ENCODE measurements at regions not wholly inside any gene's neighbourhood (a gene's known extent, or its start where the extent isn't known, plus 50 kb on each side); places are given as distances from the start of the nearest gene placed in this dataset.
A peak's percentile ranks its signal among the peaks of the same experiment; 100 is the strongest.

DNA sequence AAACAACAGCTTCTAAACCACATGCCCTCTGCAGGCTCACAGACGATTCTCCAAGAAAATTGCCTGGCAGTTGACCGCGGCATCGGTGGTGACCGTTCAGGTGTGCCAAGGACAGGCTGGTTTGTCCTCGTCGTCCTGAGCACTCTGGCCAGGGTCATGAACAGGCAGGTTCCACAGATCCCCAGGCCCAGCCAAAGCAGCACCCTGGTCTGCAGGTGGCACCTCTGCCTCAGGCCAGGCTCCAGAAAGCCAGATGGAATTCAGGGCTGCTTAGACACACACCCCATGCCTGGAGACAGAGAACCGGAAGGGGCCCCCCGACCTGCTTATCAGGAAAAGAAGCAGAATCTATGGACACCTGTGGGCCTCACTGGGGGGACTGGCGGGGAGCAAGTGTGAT lies 338.7 kb downstream of the BRD1 start:
- H3K4me3 ChIP-seq (ENCODE audit: low read length), result no peak overlapping the region
- no peak for DNase-seq (ENCODE audit: low read depth)
- TF ChIP-seq, protein P1, sequence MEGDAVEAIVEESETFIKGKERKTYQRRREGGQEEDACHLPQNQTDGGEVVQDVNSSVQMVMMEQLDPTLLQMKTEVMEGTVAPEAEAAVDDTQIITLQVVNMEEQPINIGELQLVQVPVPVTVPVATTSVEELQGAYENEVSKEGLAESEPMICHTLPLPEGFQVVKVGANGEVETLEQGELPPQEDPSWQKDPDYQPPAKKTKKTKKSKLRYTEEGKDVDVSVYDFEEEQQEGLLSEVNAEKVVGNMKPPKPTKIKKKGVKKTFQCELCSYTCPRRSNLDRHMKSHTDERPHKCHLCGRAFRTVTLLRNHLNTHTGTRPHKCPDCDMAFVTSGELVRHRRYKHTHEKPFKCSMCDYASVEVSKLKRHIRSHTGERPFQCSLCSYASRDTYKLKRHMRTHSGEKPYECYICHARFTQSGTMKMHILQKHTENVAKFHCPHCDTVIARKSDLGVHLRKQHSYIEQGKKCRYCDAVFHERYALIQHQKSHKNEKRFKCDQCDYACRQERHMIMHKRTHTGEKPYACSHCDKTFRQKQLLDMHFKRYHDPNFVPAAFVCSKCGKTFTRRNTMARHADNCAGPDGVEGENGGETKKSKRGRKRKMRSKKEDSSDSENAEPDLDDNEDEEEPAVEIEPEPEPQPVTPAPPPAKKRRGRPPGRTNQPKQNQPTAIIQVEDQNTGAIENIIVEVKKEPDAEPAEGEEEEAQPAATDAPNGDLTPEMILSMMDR (IDR thresholded peaks at IDR 0.05; ENCODE audit: insufficient read depth, low read depth, low read length, missing control alignments), result no peak

DNA sequence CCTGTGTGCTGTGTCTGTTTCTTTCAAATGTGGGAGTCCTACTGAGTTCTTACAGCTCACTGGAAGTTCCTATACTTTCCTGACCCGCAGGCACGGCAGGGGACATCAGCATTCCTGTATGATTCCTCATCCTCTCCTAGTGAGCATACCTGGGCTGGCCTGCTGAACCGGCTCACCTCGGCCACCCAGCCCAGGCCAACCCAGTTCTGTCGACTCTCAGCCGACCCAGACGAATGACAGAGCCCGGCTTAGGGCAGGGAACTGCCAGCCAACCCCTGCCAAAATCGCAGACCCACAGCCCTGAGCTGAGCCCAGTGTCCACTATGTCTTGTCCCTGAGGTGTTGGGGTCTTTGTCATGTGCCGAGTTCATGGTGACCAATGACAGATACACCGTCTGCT lies 339.7 kb downstream of the BRD1 start:
- peak; percentile 39 for DNase-seq (ENCODE audit: low read depth)
- TF ChIP-seq, protein P1 (IDR thresholded peaks at IDR 0.05; ENCODE audit: insufficient read depth, low read depth, low read length, missing control alignments), result no peak
- no peak overlapping the region for H3K4me3 ChIP-seq (ENCODE audit: low read length)

DNA sequence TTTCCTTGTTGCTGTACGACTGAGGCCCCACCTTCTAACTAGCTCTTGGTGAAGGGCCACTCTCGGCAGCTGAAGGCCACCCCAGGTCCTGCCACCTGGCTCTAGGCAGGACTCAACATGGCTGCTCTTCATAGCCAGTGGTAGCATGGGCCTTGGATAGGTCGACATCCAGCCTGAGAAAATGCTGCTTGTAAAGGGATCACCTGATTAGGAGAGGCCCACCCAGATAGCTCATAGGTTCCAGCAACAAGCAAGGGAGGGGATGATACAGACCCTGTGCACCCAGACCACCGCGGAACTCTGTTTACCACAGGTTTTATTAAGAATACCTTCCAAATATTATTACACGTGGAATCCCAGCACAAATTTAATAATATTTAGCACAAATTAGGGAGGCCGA lies 341.4 kb downstream of the BRD1 start:
- no peak for DNase-seq (ENCODE audit: low read depth)
- TF ChIP-seq, protein P1 (IDR thresholded peaks at IDR 0.05; ENCODE audit: insufficient read depth, low read depth, low read length, missing control alignments), result no peak
- no peak overlapping the region for H3K4me3 ChIP-seq (ENCODE audit: low read length)

DNA sequence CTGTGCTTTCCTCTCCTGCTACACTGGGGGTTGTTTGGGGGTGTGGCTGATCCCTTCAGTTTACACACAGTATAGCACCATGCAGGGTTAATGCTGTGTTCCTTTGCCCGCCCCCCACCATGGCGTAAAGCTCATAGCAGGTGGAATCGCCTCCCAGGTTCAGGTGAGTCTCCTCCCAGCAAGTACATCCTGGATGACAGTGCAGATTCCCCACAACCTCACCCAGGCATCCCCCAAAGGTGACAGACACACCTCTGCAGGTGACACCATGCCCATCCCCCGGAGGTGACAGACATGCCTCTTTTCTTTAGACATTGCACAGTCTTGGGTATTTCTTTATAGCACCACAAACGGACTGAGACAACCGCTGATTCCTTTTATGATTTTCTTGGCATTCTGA lies 343.7 kb downstream of the BRD1 start:
- no peak for DNase-seq (ENCODE audit: low read depth)
- TF ChIP-seq, protein P1 (IDR thresholded peaks at IDR 0.05; ENCODE audit: insufficient read depth, low read depth, low read length, missing control alignments), result no peak

DNA sequence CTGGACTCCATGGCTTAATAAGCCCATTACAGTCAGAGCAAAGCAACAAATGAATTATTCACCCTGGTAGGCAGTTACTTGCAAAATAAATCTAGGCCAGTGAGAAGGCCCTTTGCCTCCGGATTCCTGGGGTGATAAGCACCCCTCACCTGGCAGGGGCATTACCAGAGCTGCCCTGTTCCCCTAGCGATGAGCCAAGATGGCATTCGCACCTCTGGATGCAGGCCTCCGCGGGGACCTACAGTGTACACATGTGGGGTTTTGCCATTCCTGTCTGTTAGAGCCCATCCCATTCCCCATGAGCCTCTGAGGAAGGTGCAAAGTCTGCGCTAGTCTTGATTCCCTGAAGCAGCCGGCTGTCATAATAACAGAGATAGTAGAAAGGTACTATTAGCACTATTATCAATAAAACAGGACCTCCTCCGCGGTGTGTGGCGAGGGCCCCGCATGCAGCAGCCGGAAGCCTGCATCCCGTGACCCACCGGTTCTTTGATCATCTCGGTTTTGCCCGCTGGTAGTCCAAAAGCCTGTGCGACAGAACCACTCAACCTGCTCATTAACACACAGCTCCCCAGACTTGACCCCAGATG lies 344.3 kb downstream of the BRD1 start:
- TF ChIP-seq, protein P1 (IDR thresholded peaks at IDR 0.05; ENCODE audit: insufficient read depth, low read depth, low read length, missing control alignments), result no peak
- DNase-seq (ENCODE audit: low read depth), result no peak
- no peak overlapping the region for H3K4me3 ChIP-seq (ENCODE audit: low read length)

More for the DNA sequence above, 343.7 kb downstream of the BRD1 start:
- no peak overlapping the region for H3K4me3 ChIP-seq (ENCODE audit: low read length)

DNA sequence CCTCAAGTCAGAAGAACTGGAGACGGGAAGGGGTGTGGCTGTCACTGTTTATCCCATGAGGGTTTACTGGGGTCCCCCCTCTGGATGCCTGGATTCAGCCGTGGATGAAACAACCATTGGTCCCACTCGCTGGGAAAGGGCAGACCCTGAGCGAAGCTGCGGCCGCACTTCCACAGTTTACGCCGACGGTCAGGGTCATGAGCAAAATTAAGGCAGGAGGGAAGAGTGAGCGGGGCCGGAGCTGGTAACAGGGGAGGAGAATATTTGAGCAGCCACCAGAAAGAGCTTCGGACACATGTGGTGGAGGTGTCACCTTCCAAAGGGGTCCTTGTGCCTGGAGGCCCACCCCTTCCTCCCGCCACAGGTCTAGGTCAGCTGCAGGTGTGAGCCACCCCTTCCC lies 344.9 kb downstream of the BRD1 start:
- H3K4me3 ChIP-seq (ENCODE audit: low read length), result no peak overlapping the region
- TF ChIP-seq, protein P1 (IDR thresholded peaks at IDR 0.05; ENCODE audit: insufficient read depth, low read depth, low read length, missing control alignments), result no peak
- no peak for DNase-seq (ENCODE audit: low read depth)

All from epithelial cell of esophagus (primary cell).